ENCODE measurements at regions not wholly inside any gene's neighbourhood (a gene's known extent, or its start where the extent isn't known, plus 50 kb on each side); places are given as distances from the start of the nearest gene placed in this dataset.

GRCh38 chr2:155364766-155365165, 666.3 kb downstream of the KCNJ3 start:
- ATAC-seq (peak; percentile 13), DNase-seq (ENCODE audit: extremely low read depth in 1 of 4, low spot score in 3 of 4) (no peak), FAIRE-seq (no peak)
- no TSS peak for BruUV-seq (replicated peaks)
- in situ Hi-C loops (cut with MboI): no loop called here
- no peaks in the 10 kb centered on the region for H3K9me3 ChIP-seq (replicated peaks; ENCODE audit: control insufficient read depth, insufficient read depth, low read depth, low read length)
- CTCF ChIA-PET (ENCODE audit: low intra/inter-chr PET ratio): no interaction called here
- H3K9me1 ChIP-seq (ENCODE audit: control insufficient read depth, insufficient read depth, low read length): no peaks in the 10 kb centered on the region
- no peak for TF ChIP-seq GABPB1 (CRISPR knock-in tag; IDR thresholded peaks at IDR 0.05)
- TF ChIP-seq HNRNPL (IDR thresholded peaks at IDR 0.05; ENCODE audit: low read depth, low read length): no peak
- TF ChIP-seq KAT7 (CRISPR knock-in tag; IDR thresholded peaks at IDR 0.05; ENCODE audit: borderline replicate concordance): no peak
- TF ChIP-seq NFIC (IDR thresholded peaks at IDR 0.05): no peak
- TF ChIP-seq TCF3 (CRISPR knock-in tag; IDR thresholded peaks at IDR 0.05): no peak
- TF ChIP-seq ZNF184 (CRISPR knock-in tag; IDR thresholded peaks at IDR 0.05): no peak
- TF ChIP-seq KDM2B (CRISPR knock-in tag; IDR thresholded peaks at IDR 0.05): no peak
- no peak for TF ChIP-seq PHB (CRISPR knock-in tag; IDR thresholded peaks at IDR 0.05)
- TF ChIP-seq RAD51 (IDR thresholded peaks at IDR 0.05; ENCODE audit: borderline replicate concordance, low read depth): no peak
- no peak for TF ChIP-seq MITF (IDR thresholded peaks at IDR 0.05)
- TF ChIP-seq, protein P1, sequence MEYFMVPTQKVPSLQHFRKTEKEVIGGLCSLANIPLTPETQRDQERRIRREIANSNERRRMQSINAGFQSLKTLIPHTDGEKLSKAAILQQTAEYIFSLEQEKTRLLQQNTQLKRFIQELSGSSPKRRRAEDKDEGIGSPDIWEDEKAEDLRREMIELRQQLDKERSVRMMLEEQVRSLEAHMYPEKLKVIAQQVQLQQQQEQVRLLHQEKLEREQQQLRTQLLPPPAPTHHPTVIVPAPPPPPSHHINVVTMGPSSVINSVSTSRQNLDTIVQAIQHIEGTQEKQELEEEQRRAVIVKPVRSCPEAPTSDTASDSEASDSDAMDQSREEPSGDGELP (CRISPR knock-in tag; IDR thresholded peaks at IDR 0.05; ENCODE audit: borderline replicate concordance): no peak
- no peak for TF ChIP-seq TBL1XR1 (IDR thresholded peaks at IDR 0.05; ENCODE audit: low read length in 2 of 2)
- no peak for TF ChIP-seq ZC3H8 (IDR thresholded peaks at IDR 0.05)
- TF ChIP-seq POLR3A (IDR thresholded peaks at IDR 0.05; ENCODE audit: borderline replicate concordance, extremely low read depth, insufficient read depth, insufficient read length): no peak
- no peak for TF ChIP-seq EZH2 (IDR thresholded peaks at IDR 0.05; ENCODE audit: borderline replicate concordance, low read depth, low read length)
- TF ChIP-seq, protein P2, sequence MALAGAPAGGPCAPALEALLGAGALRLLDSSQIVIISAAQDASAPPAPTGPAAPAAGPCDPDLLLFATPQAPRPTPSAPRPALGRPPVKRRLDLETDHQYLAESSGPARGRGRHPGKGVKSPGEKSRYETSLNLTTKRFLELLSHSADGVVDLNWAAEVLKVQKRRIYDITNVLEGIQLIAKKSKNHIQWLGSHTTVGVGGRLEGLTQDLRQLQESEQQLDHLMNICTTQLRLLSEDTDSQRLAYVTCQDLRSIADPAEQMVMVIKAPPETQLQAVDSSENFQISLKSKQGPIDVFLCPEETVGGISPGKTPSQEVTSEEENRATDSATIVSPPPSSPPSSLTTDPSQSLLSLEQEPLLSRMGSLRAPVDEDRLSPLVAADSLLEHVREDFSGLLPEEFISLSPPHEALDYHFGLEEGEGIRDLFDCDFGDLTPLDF (CRISPR knock-in tag; IDR thresholded peaks at IDR 0.05): no peak
- peak overlapping the region; percentile 85 for H3K27ac ChIP-seq (ENCODE audit: extremely low read depth, low read depth, low read length)
- H4K20me1 ChIP-seq (replicated peaks; ENCODE audit: control insufficient read depth, insufficient read depth, low read length): no peaks in the 10 kb centered on the region
- POLR2A ChIA-PET: interaction anchor here (0.6 kb wide), 1 partner anchor 36 kb away, joined by 3 read pairs; no protein-coding TSS in a partner anchor
- peak overlapping the region in 1 of 2 experiments; percentile 75; a peak in 2 of 4 replicates for H3K9ac ChIP-seq (ENCODE audit: insufficient read depth in 1 of 2, low read depth in 2 of 2, low read length in 2 of 2)
- no peaks in the 10 kb centered on the region for H3K36me3 ChIP-seq (ENCODE audit: control insufficient read depth, insufficient read depth, low read length)
- H3K27me3 ChIP-seq (ENCODE audit: control insufficient read depth in 2 of 2, insufficient read depth in 2 of 2, low read length in 2 of 2): no peaks in the 10 kb centered on the region
- 15% methylated on average over 3 of the region's 3 CpGs for WGBS (ENCODE audit: insufficient coverage, low coverage, missing lambda C conversion rate)
- H3K4me3 ChIP-seq: peak overlapping the region; percentile 30; the same call in 1 of the 2 replicates
- peaks cover 83% of the 10 kb centered on the region for H3K79me2 ChIP-seq (ENCODE audit: control insufficient read depth, insufficient read depth, low read length)
- H3K4me1 ChIP-seq (replicated peaks in 1 of 2; ENCODE audit: control insufficient read depth in 2 of 2, insufficient read depth in 2 of 2, low read length in 2 of 2): peaks cover 0 to 3% of the 10 kb centered on the region in 2 experiments; a peak in 1 of 5 replicates
- peak overlapping the region; percentile 73; the same call in 1 of the 2 replicates for H2AFZ ChIP-seq (ENCODE audit: low read depth, low read length)
- intact Hi-C loops (cut with micrococcal nuclease): loop anchor here (5.0 to 10.0 kb wide), 4 partner anchors 132 to 1898 kb away; no protein-coding TSS in a partner anchor
- H3K4me2 ChIP-seq (ENCODE audit: insufficient read depth, low read length): peak overlapping the region; percentile 76

Measured in K562 (cell line).